SK-N-MC (cell line): ENCODE measurements at regions not wholly inside any gene's neighbourhood (a gene's known extent, or its start where the extent isn't known, plus 50 kb on each side); places are given as distances from the start of the nearest gene placed in this dataset.

Experiments
- DNase-seq: peaks from one replicate; pipeline ENCODE4 v3.0.0-alpha.2; 2011; ENCODE audit warnings: low read depth, low spot score
- H3K27ac ChIP-seq: fragments of 200-600 bp; sonication (generic); 2 replicates; pipeline ENCODE4 v1.5.1; 2016; ENCODE audit warnings: mixed run types
- H3K36me3 ChIP-seq: fragments of 200-600 bp; sonication (generic); 2 replicates; pipeline ENCODE4 v1.6.1; 2017; ENCODE audit warnings: antibody characterized with exemption, low read length, mixed read lengths; ENCODE audit not compliant: insufficient read depth
- H3K4me3 ChIP-seq: fragments of 200-600 bp; sonication (generic); 2 replicates; pipeline ENCODE4 v1.5.1; 2016
- H3K9ac ChIP-seq: fragments of 200-600 bp; sonication (generic); 2 replicates; pipeline ENCODE4 v1.8.0; 2017; ENCODE audit warnings: mixed run types, mixed read lengths; ENCODE audit not compliant: insufficient read length
- H3K9me3 ChIP-seq: fragments of 200-600 bp; sonication (generic); 2 replicates; pipeline ENCODE4 v1.6.1; 2017; ENCODE audit warnings: low read depth, mild to moderate bottlenecking, antibody characterized with exemption, low read length, moderate library complexity, mixed read lengths
- EZH2 ChIP-seq: fragments of 200-600 bp; sonication (generic); IDR thresholded peaks from one replicate; pipeline ENCODE4 v1.6.1; 2017; ENCODE audit warnings: antibody characterized with exemption
- FOXP2 ChIP-seq: optimal IDR thresholded peaks from 2 replicates; pipeline ENCODE3; 2011; ENCODE audit warnings: mild to moderate bottlenecking, moderate library complexity; ENCODE audit not compliant: insufficient read depth; ENCODE audit errors: extremely low read length, control extremely low read depth
- POLR2AphosphoS5 ChIP-seq: IDR thresholded peaks from 2 replicates; pipeline ENCODE4 v1.6.1; 2012; ENCODE audit warnings: mild to moderate bottlenecking, low read depth, low read length, borderline replicate concordance

- DNase-seq = no peak
- TF ChIP-seq POLR2AphosphoS5 = no peak
- TF ChIP-seq EZH2 = no peak
- no peak for TF ChIP-seq FOXP2
- Histone ChIP-seq H3K27ac (no peak overlapping the region), H3K4me3 (no peak overlapping the region), H3K9ac (no peak overlapping the region), H3K36me3 (no peaks in the 10 kb centered on the region), H3K9me3 (no peaks in the 10 kb centered on the region)
These were observed 74.9 kb upstream of the HTR4 start for GRCh38 chr5:148729182-148729581.

- no peak overlapping the region for H3K27ac ChIP-seq
- no peak for DNase-seq
- H3K9ac ChIP-seq = no peak overlapping the region
- no peaks in the 10 kb centered on the region for H3K9me3 ChIP-seq
- no peak overlapping the region for H3K4me3 ChIP-seq
- TF ChIP-seq FOXP2 (no peak), EZH2 (no peak), POLR2AphosphoS5 (no peak)
- no peaks in the 10 kb centered on the region for H3K36me3 ChIP-seq
These were observed 75.9 kb upstream of the HTR4 start for GRCh38 chr5:148730270-148730669.

GRCh38 chr5:148730942-148731898, 76.9 kb upstream of the HTR4 start:
- Histone ChIP-seq H3K9me3 (no peaks in the 10 kb centered on the region), H3K9ac (no peak overlapping the region), H3K36me3 (no peaks in the 10 kb centered on the region), H3K4me3 (no peak overlapping the region), H3K27ac (no peak overlapping the region)
- peak; percentile 79 for DNase-seq
- TF ChIP-seq EZH2 (no peak), FOXP2 (no peak), POLR2AphosphoS5 (no peak)

- TF ChIP-seq EZH2 (no peak), FOXP2 (no peak), POLR2AphosphoS5 (no peak)
These were observed 78.4 kb upstream of the HTR4 start for GRCh38 chr5:148732692-148733091.

GRCh38 chr5:148733601-148734438, 79.5 kb upstream of the HTR4 start:
- TF ChIP-seq POLR2AphosphoS5 = no peak
- TF ChIP-seq FOXP2 = no peak
- TF ChIP-seq EZH2 = no peak
- Histone ChIP-seq H3K9me3 (no peaks in the 10 kb centered on the region), H3K4me3 (no peak overlapping the region), H3K27ac (no peak overlapping the region), H3K36me3 (no peaks in the 10 kb centered on the region), H3K9ac (no peak overlapping the region)
- peak; percentile 64 for DNase-seq

More at GRCh38 chr5:148732692-148733091, 78.4 kb upstream of the HTR4 start:
- Histone ChIP-seq H3K9ac (no peak overlapping the region), H3K36me3 (no peaks in the 10 kb centered on the region), H3K9me3 (no peaks in the 10 kb centered on the region), H3K4me3 (no peak overlapping the region), H3K27ac (no peak overlapping the region)
- DNase-seq = no peak

- no peaks in the 10 kb centered on the region for H3K9me3 ChIP-seq
- no peak overlapping the region for H3K9ac ChIP-seq
- no peak overlapping the region for H3K27ac ChIP-seq
- DNase-seq = no peak
- H3K36me3 ChIP-seq = no peaks in the 10 kb centered on the region
- H3K4me3 ChIP-seq = no peak overlapping the region
- TF ChIP-seq EZH2 (no peak), FOXP2 (no peak), POLR2AphosphoS5 (no peak)
These were observed 80.2 kb upstream of the HTR4 start for GRCh38 chr5:148734518-148734917.

- TF ChIP-seq EZH2 (no peak), POLR2AphosphoS5 (no peak), FOXP2 (no peak)
- Histone ChIP-seq H3K4me3 (no peak overlapping the region), H3K9me3 (no peaks in the 10 kb centered on the region), H3K9ac (no peak overlapping the region), H3K36me3 (no peaks in the 10 kb centered on the region), H3K27ac (no peak overlapping the region)
- no peak for DNase-seq
These were observed 81.0 kb upstream of the HTR4 start for GRCh38 chr5:148735301-148735835.

GRCh38 chr5:148739023-148739422, 84.7 kb upstream of the HTR4 start:
- TF ChIP-seq FOXP2 = no peak
- Histone ChIP-seq H3K4me3 (no peak overlapping the region), H3K9me3 (no peaks in the 10 kb centered on the region), H3K9ac (no peak overlapping the region), H3K27ac (no peak overlapping the region), H3K36me3 (no peaks in the 10 kb centered on the region)
- no peak for DNase-seq
